Coronary artery (tissue), 2 donors: ENCODE measurements at regions not wholly inside any gene's neighbourhood (a gene's known extent, or its start where the extent isn't known, plus 50 kb on each side); places are given as distances from the start of the nearest gene placed in this dataset.
"Not testable (repeated sequence)": the region's sequence is repeated elsewhere in the genome, so short reads cannot be mapped to it uniquely, and the experiment has no call there.

Experiments used
- DNase-seq: peaks from one replicate; pipeline ENCODE4 v3.0.0-alpha.2; 2017; ENCODE audit warnings: low spot score
- H3K27ac ChIP-seq, 2 donors: fragments of 200-600 bp; sonication (generic); one replicate each; pipeline ENCODE4 v1.5.1; 2016 to 2019
- H3K4me3 ChIP-seq: fragments of 200-600 bp; sonication (generic); 2 replicates; pipeline ENCODE4 v1.5.1; 2016; ENCODE audit warnings: mild to moderate bottlenecking, moderate library complexity
- TF ChIP-seq, protein P1 (sequence below): fragments of 200-600 bp; sonication (generic); IDR thresholded peaks from one replicate; pipeline ENCODE4 v1.5.1; 2019; ENCODE audit warnings: antibody characterized with exemption

DNA sequence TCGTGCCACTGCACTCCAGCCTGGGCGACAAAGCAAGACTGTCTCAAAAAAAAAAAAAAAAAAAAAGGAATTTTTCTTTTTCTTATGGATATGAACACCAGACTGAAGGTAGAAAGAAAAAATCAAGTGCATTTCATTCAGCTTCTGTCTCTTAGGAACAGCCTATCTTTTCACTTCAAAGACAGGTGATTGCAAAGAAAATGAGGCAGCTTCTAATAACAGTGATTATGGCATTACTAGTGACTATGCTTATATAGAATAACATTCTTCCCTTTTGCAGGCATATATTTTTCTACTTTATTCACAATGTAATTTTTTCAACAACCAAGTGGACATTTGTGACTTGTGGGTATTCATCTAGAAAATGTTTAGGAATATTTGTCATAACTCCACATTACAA, 295.5 kb upstream of the ATXN7L3B start:
- no peak overlapping the region for H3K27ac ChIP-seq
- DNase-seq = no peak
- H3K4me3 ChIP-seq = no peak overlapping the region
- TF ChIP-seq, protein P1, sequence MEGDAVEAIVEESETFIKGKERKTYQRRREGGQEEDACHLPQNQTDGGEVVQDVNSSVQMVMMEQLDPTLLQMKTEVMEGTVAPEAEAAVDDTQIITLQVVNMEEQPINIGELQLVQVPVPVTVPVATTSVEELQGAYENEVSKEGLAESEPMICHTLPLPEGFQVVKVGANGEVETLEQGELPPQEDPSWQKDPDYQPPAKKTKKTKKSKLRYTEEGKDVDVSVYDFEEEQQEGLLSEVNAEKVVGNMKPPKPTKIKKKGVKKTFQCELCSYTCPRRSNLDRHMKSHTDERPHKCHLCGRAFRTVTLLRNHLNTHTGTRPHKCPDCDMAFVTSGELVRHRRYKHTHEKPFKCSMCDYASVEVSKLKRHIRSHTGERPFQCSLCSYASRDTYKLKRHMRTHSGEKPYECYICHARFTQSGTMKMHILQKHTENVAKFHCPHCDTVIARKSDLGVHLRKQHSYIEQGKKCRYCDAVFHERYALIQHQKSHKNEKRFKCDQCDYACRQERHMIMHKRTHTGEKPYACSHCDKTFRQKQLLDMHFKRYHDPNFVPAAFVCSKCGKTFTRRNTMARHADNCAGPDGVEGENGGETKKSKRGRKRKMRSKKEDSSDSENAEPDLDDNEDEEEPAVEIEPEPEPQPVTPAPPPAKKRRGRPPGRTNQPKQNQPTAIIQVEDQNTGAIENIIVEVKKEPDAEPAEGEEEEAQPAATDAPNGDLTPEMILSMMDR = no peak

GRCh38 chr12:74245458-74245857, 292.2 kb upstream of the ATXN7L3B start:
- Histone ChIP-seq H3K4me3 (no peak overlapping the region), H3K27ac (no peak overlapping the region)
- TF ChIP-seq, protein P1 = no peak
- DNase-seq = no peak

- Histone ChIP-seq H3K27ac (no peak overlapping the region), H3K4me3 (no peak overlapping the region)
- TF ChIP-seq, protein P1 = no peak
- DNase-seq = no peak
Measured at GRCh38 chr12:74250891-74251290, 286.7 kb upstream of the ATXN7L3B start.

- not testable (repeated sequence) for H3K27ac ChIP-seq
Measured at GRCh38 chr12:74253826-74254225, 283.8 kb upstream of the ATXN7L3B start.

DNA sequence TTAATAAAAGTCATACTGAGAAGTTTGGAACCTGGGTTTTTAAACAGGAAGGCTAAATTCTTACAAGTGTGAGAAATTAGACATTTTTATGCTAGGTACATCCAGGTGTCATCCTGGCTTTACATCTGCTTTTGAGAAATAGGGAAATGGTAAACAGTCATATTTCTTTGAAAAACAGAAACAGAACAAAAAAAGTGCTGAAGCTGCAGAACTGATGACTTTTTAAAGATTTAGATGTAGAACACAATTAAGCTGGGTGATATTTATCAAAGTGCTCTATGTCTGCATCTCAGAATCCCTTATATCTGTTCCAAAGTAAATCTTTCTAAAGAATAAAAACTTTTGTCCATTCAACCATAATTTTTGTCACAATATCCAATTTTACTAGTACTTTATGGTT, 282.9 kb upstream of the ATXN7L3B start:
- TF ChIP-seq, protein P1 = no peak
- Histone ChIP-seq H3K4me3 (no peak overlapping the region), H3K27ac (no peak overlapping the region)
- no peak for DNase-seq

More at GRCh38 chr12:74253826-74254225, 283.8 kb upstream of the ATXN7L3B start:
- DNase-seq, H3K4me3 ChIP-seq: not testable (repeated sequence)

GRCh38 chr12:74259199-74259598, 278.4 kb upstream of the ATXN7L3B start:
- TF ChIP-seq, protein P1 = no peak

DNA sequence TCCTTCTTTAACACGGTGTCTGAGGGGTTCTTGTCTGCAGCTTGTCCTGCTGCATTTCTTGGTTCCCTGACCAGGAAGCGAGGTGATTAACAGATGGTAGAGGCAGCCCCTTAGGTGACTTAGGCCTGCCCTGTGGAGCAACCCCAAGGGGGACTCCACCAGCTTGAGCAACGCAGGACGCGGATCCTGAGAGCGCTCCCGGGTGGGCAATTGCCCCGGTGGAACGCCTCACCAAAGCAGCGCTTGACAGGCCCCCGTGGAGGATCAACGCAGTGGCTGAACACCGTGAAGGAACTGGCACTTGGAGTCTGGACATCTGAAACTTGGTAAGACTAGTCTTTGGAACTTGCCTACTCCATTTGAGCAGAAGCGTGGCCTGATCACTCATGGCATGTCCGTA, 272.9 kb upstream of the ATXN7L3B start:
- H3K4me3 ChIP-seq = no peak overlapping the region
- TF ChIP-seq, protein P1 = no peak
- DNase-seq = no peak

More at GRCh38 chr12:74259199-74259598, 278.4 kb upstream of the ATXN7L3B start:
- no peak for DNase-seq
- H3K27ac ChIP-seq = no peak overlapping the region
- H3K4me3 ChIP-seq = no peak overlapping the region

GRCh38 chr12:74269355-74269754, 268.3 kb upstream of the ATXN7L3B start:
- not testable (repeated sequence) for DNase-seq, H3K27ac ChIP-seq, H3K4me3 ChIP-seq

More for the DNA sequence above, 272.9 kb upstream of the ATXN7L3B start:
- no peak overlapping the region for H3K27ac ChIP-seq
